ENCODE measurements at regions not wholly inside any gene's neighbourhood (a gene's known extent, or its start where the extent isn't known, plus 50 kb on each side); places are given as distances from the start of the nearest gene placed in this dataset.
A peak's percentile ranks its signal among the peaks of the same experiment; 100 is the strongest.

DNA sequence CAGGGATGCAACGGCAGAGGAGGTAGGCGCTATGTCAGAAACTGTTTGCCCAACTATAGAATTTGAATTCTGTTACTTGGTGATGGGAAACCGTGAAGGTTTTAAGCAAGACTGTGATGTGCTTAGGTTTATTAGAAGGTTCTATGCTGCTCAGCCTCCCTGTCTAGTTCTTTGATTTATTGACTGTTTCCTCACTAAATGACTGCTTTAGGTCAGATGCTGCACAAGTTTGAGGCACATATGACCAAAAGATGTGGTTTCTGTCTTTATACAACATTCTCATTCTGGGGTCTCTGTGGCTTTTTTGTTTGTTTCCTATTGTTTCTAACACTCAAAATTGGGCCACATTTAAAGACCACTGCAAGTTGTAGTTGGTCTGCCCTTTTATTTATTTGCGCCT lies 323.0 kb upstream of the OBI1 start:
- no peak for ATAC-seq

DNA sequence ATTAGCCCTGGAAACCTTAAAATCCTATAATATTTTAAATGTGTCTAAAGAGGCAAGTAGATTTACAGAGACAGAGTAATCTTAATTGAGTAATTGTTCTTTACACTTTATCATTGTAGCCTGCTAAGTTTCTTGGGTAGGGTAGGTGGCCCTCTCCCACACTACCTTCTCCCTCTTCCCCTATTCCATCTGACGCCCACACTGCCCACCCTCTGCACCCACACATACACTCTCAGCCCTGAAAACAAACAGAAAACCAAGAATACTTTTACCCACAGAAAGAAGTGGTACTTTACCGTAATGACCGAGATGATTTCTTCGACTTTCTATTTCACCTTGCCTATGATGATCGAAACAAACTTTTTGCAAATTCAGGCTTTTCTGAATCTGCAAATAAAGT lies 320.4 kb upstream of the OBI1 start:
- no peak for DNase-seq
- no peak for ATAC-seq

More for the DNA sequence above, 323.0 kb upstream of the OBI1 start:
- no peak for DNase-seq

DNA sequence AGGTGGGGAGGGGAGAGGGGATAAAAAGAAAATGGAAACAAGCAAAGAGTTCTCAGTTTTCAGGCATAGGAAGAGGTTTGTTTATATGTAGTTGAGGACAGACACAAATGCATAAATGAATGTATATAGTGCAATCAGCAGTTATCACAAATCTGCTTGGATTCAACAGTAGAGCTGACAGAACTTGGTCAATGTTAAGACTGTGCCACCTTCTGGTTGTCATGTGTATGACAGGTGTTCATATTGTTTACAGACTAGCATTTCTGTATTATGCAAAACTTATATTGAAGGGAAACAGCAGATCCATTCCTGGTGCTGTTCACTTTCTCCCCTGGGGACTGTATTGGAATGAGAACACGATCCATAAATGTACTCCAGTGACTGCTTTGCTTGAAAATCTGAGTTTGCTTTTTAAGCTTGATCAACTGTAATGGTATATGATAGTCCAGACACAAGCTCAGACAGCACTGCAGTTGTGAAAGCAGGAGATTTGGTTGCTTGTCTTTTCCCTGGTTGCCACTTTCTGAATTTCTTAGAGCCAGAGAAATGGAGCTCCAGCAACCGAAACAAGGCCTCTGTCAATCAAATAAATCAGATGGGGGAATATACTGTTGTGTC lies 319.5 kb upstream of the OBI1 start:
- ATAC-seq, result peak; percentile 68
- peak; percentile 27 for DNase-seq

DNA sequence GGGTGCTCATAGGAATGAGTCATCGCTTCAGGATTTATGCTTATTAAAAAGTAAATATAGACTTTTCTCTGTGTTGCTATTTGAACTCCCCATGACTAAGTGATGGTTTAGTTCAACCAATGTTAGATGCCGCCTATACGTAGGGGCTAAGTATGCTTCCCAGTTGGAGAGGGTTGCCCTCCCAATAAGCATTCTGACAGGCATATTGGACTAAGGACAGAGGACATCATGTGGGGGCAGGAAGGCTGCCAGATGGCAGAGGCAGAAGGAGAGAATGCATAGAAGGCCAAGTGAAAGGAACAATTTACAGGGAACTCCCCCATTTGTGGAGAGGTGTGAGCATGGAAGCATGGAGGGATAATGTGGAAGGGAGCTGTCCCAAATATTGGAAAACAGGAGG lies 318.4 kb upstream of the OBI1 start:
- ATAC-seq, result no peak

DNA sequence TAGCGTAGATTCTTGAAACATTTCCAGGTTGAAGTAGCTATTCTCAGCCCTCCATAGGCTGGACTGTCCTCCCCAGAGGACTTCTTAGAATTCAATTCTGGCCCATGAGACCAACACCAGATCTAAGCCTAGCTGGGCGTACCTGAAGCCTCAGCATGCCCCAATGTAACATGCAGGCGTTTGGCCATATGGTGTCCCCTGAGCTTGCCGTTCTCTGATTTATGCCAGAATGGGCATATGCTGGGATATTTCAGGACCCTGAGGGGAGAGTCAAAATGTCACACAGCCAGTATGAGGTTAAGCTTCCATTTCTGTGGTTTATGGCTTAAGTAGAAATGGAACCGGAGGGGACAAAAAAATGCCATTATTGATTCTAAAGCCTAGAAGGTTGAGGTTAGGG lies 317.7 kb upstream of the OBI1 start:
- DNase-seq (no peak), ATAC-seq (no peak)

More for the DNA sequence above, 318.4 kb upstream of the OBI1 start:
- no peak for DNase-seq

DNA sequence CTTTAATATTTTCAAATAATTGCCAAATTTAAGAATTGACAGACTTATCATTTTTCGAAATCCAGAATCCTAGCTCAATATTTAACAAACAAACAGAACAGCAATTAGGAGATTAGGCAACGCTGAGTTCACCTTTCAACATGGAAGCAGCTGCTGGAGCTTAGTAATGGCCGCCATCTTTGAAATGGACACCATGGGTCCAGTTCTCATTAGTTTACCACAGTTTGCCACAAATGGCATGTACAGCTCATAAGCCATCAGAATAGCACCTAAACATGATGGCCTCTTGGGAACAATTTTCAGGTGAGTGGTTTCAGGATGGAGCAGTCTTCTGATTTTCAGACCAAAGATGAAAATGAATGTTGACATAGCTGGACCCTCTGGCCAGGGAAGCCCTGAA lies 313.6 kb upstream of the OBI1 start:
- no peak for DNase-seq
- no peak for ATAC-seq

DNA sequence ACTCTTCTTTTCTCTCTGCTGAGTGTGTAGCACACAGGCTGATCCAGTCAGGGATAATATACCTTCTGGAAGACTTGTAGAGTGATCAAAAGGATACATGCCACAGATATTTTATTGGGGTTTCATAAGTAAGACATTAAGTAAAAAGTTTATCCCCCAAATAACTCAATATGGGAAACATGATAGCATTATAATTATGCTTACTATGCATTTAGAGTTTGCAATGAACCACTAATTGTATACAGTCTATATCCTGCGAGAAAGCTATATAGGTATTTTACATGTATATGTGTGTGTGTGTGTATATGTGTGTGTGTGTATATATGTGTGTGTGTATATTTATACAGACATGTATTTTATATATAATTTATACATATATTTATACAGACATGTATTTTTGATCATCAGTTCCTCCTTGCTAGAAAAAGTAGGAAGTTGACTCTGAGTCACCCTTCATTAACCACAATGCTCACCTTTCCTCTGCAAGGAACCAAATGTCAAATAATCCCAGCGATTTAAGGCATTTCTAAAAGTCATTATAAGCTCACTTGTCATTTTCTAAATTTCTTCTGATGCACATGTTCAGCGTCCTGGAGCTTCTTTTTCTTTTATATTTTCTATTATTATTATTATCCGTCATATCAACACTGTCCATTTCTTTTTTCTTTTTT lies 312.5 kb upstream of the OBI1 start:
- ATAC-seq, result no peak
- DNase-seq, result no peak

DNA sequence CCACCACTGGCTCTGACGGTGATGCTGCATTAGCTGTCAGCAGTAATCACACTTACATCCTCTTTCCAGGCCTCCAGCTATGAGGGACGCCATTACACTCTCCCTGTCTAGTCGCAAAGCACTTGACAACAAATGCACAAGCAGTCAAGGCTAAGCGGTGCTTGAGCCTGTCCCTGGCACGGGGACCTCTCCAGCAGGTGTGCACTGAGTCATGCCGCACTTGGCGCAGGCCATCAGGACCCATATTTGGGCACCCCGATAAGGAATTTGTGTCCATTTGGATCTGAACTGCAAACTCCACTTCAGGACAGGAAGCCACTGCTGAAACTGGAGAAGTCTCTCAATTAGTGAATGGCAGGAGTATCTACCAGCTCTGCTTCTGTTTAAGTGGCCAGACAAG lies 301.9 kb upstream of the OBI1 start:
- no peak for ATAC-seq
- no peak for DNase-seq

DNA sequence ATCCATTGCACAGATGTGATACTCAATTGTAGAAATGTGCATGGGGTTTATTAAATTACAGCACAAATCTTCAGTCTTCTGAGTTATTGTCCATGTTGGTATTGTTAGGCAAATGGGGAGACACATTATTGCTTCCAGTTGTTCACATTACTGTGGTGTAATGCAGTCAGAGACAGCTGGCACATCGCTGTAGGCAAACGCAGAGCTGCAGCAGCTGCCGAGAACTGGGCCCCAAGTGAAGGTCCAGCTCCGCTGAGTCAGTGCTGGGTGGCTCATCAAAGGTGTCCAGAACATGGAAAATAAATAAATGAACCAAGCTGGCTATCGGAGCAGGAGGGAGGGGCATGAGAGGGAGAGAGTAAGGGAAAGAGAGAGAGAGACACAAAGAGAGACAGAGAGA lies 299.1 kb upstream of the OBI1 start:
- no peak for DNase-seq
- ATAC-seq, result no peak

DNA sequence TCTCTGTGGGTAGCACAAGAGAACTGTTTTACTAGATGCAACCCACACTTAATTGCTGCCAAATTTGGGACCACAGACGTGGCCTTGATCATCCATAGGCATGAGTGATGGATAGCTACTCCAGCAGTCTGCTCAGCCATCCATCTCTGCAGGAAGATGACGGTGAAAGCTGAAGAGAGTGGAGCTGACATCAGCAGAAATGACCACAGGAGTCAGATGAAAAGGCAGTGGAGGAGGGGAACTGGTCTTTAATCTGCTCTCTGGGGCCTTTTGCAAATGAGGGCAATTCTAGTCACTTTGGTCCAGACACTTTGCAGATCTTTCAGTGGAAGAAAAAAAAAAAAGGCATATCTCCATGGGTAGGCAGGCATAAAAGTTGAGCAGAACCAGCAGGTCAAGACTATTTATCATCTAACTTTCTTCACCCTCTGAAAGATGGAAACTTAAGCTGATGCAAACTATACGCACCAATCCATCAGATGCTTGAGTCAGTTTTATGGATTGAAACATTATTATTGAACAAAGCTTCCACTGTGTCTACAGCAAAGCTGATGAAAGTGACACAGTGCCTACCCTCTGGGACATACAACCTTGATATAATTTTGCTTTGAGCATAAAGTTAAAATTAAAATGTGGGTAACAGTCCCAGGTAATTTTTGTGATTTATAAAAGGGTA lies 281.6 kb upstream of the OBI1 start:
- ATAC-seq (no peak), DNase-seq (no peak)

DNA sequence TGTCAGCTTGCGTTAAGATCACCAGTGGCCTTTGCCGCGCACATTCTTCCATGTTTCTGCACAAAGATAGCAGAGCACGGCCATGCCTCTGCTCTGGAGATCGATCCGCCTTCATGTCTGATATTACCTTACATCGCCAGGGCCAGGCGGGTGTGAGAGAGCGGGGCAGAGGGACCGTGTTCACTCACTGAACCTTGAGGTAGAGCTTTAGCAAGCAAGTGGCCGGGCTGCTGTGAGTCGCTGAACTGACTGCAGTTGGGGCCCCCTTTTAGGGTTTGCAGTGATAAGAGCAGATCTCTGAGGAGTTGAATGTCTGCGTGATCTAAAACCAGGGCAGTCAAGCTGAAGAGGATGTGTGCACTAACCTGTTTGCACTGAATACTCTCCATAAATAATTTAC lies 275.4 kb upstream of the OBI1 start:
- ATAC-seq (no peak), DNase-seq (no peak)

DNA sequence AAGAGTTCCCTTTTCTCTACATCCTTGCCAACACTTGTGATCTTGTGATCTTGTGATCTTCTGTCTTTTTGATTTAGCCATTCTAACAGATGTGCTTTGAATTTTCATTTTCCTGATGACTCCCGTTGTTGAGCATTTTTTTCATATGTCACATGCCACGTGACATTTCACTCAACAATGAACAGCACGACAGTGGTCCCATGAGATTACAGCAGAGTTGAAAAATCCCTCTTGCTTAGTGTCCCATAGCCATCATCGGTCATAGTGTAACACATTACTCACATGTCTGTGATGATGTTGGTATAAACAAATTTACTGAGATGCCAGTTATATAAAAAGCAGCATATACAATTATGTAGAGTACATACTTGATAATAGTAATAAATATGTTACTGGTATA lies 256.1 kb upstream of the OBI1 start:
- no peak for DNase-seq
- ATAC-seq, result no peak

DNA sequence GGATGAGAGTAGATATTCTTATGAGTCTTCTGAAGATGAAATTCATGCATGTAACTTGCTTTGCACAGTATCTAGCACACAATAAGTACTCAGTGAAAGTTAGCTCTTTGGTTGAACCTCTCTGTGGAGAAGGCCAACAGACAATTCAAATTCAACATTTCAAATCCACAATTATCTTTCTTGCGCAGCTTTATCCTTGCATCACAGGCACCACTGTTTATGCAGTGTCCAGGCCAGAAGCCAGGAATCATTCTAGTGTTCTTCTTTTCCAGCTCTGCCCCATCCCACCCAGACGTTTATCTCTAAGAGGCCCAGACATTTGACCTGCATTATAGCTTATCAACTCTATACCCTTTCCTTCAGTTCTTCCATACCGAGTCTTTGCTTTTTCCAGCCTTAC lies 254.7 kb upstream of the OBI1 start:
- ATAC-seq, result no peak
- no peak for DNase-seq

DNA sequence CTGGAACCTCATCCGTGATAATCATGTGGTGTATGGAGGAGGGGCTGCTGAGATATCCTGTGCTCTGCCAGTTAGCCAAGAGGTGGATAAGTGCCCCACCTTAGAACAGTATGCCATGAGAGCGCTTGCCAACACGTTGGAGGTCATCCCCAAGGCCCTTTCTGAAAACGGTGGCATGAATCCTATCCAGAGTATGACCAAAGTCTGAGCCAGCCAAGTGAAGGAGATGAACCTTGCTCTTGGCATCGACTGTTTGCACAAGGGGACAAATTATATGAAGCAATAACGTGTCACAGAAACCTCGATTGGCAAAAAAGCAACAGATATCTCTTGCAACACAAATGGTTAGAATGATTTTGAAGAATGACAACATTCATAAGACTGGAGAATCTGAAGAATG lies 251.2 kb upstream of the OBI1 start:
- DNase-seq (no peak), ATAC-seq (no peak)

DNA sequence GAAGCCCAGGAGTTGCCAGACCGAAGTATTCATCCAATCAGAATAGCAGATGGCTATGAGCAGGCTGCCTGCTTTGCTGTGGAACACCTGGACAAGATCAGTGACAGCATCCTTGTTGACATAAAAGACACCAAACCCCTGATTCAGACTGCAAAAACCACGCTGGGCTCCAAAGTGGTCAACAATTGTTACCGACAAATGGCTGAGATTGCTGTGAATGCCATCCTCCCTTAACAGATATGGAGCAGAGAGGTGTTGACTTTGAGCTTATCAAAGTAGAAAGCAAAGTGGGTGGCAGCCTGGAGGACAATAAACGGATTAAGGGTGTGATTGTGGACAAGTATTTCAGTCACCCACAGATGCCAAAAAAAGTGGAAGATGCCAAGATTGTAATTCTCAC lies 250.3 kb upstream of the OBI1 start:
- DNase-seq (no peak), ATAC-seq (no peak)

DNA sequence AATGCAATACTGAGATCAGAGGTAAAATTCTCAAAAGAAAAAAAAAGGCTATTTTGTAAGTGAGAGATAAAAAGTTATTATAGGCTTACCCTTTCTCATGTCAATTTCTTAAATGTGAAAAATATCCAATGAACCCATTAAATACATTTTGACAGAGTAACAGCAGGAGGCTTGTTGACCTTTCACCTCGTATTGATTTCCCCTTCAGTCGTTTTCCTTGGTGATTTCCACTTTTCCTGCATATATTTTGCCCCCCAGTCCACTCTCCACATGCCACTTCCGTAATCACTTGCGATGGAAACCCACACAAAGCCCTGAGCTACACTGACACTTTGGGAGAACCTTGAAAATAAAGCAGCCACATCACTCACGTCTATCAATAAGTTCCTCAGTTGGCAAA lies 248.1 kb upstream of the OBI1 start:
- no peak for ATAC-seq
- DNase-seq, result no peak

DNA sequence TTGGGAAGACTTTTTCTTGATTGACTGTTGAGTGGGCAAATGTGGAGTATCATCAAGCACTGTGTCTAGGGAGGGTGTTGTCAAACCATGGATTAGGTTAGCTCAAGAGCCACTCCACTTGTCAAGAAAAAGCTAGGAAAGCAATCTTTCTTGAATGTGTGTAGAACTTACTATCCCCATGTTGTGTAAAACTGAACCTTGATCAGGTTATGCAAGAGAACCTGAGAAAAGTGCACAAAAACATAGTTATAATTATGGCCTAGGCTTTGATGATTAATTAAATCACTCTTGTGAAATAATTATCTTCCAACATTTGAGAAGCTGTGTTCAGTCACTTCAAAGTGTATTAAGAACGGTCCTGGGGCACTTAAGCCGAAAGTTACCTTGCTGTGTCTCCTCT lies 238.2 kb upstream of the OBI1 start:
- DNase-seq (no peak), ATAC-seq (no peak)

DNA sequence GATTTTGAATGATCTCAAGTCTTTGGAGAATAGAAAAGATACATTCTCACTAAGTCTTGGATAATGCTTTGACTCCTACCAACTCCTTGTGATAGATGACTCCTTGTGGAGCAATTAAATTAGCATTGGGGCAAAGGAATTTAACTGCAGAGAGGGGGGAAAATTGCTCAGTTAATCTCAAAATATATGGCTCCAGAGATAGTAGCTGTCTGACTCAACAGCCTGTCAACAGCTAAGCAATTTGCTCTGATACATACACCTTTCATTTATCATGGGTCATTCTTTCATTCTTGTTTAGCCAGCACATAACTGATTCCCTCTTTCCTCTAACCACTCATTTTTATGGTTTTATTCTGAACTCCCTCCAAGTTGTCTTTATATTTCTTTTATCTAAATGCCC lies 225.6 kb upstream of the OBI1 start:
- ATAC-seq (no peak), DNase-seq (no peak)

DNA sequence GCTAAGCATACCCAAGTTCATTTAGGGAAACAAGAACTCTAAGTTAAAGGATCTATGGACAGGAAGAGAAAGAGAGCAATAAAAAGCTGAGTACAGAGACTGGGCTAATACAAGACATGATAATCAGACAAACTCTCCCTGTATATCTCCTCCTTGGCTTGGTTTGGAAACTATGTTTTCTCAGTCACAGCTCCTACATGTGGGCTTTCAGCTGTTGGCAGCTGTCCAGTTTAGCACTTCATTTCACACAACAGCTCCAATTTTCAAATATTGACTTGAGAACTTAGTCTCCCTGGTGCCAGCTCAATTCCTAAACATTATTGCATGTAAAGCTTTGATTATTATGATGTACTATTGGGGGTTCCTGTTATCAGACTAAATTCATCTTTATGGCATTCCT lies 222.8 kb upstream of the OBI1 start:
- ATAC-seq (no peak), DNase-seq (no peak)

DNA sequence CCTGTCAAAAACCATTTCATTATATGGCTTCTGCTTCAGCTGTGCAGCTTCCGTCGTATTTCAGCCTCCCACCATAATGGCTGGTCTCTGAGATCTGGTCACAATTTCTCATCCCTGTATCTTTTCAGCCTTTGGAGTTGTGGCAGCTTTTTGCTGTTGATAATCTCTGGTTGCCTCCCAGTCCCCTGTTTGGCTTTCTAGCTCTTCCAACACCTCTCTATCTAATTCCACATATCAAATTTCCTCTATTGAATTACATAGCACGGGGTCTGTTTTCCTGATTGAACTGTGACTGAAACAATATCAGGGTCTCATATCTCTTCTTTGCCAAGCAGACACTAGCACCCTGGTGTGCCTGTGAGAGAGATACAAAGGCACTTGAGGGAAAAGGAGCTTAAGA lies 222.1 kb upstream of the OBI1 start:
- DNase-seq (no peak), ATAC-seq (no peak)

DNA sequence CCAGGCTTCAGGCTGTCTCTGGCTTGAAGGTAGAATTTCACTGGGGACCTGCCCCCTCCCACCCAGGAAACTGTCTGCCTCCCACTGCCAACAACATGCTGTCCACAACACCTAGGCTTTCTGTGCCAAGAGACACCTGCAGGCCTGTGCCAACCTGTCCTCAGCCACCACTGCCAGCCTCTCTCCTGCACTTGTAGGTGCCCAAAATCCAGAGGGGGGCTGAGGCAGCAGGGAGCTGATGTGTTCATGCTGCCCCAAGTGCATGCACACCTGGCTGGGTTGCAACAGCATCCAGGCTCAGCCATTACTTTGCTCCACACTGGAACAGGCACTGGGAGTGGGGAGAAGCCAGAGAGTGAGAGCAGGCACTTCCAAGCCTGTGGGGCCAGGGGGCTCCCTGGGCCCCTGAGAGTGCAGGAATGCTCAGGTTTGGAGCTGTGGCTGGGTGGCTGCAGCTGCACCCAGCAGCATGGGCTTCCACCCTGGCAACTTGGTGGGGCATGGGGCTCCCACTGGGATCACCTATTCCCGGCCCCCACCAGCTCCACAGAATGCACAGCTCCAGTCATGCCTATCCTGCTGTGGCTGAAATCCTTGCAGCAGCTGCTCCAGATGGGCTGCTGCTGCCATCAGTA lies 218.1 kb upstream of the OBI1 start:
- no peak for ATAC-seq
- DNase-seq, result no peak

DNA sequence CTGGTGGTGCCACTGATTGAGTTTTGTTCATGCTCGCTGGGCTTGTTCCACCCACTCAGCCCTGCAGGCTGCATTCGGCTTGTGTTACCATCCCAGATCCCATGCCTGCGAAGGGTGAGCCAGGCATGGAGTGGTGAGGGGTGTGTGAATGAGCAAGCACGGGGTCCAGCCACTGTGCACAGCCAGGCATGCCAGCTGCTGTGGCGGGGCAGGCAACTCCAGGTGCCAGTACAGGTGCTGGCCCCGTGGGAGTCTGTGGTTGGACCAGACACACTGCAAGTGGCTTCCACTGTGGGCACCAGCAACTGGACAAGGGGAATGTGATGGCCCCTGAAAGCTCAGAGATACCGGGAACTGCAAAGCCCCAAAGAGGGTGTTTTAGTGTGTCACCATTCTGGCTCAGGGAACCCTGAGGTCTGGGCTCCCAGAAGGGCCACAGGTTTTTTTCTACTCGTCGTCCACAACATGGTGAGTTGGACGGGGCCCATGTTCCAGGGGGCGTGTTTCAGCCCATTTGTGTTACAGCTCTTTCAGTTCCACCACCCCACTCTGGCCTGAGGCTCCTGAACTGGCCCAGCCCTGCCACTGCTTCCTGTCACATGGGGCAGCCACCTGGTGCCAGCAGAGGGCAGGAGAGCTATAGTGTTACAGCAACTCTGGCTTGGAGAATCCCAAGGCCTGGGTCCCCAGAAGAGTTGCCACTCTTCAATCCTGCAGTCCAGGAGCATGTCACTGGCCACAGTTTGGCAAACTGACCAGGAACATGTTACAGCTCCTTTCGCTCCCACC lies 217.0 kb upstream of the OBI1 start:
- DNase-seq, result no peak
- ATAC-seq, result no peak

DNA sequence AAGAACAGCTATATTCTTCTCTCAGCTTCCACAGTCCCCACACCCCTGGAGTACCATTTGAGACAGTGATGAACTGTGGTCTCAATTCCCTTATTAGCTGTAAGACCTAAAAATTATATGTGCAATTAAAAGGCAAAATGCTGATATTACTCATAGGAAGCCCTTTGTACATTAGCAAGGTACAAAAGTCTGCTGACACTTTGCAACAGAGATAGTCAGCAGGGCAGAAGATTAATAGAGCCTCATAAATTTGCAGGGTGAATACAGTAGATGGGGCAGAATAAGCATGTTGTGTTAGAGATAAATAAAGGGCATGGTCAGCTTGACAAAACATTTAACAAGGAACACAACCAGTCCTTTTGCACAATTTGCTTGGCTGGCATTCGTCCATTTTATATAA lies 210.0 kb upstream of the OBI1 start:
- no peak for DNase-seq
- ATAC-seq, result no peak

Data from stimulated activated naive CD8-positive, alpha-beta T cell treated with anti-CD3 and anti-CD28 coated beads, Interleukin-15, Interleukin-2, amounts not matched to agents 100 U/mL and 50 U/mL, for 24 hours (primary cell).